Fibroblast of lung (primary cell): ENCODE measurements at regions not wholly inside any gene's neighbourhood (a gene's known extent, or its start where the extent isn't known, plus 50 kb on each side); places are given as distances from the start of the nearest gene placed in this dataset.

ENCODE experiments used
- EZH2 ChIP-seq: IDR thresholded peaks from 2 replicates; pipeline ENCODE4 v1.5.1; 2012; ENCODE audit warnings: low read length, control low read depth, mild to moderate bottlenecking; ENCODE audit errors: missing control alignments
- TF ChIP-seq, protein P1 (sequence below), 2 donors: IDR thresholded peaks in 1 of 2; conservative IDR thresholded peaks in 1 of 2; 1 replicate in 1 of 2; 2 replicates in 1 of 2; pipeline ENCODE4 v1.5.1; 2011 to 2012; ENCODE audit warnings: low read length in 2 of 2, control low read depth in 1 of 2, inconsistent platforms in 1 of 2, low read depth in 1 of 2, mild to moderate bottlenecking in 1 of 2

DNA sequence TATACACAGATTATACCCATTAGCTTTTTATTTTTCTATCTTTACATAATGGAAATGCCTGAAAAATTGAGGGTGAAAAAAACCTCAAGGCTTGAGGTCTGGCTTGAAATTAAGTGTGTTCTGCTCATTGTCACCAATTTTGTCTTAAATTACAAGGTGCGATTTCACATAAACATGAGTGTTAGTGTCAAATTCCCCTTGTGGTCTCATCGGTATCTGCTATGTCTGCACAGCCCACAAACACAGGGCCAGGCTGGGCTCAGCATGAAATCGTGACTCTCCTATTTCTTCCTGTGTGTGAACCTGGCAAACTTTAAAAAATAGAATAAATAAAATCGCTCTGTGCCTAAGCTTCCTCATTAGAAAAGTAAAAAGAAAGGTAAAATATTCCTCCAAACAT is 109.1 kb downstream of the CRLF2 start:
- TF ChIP-seq, protein P1, sequence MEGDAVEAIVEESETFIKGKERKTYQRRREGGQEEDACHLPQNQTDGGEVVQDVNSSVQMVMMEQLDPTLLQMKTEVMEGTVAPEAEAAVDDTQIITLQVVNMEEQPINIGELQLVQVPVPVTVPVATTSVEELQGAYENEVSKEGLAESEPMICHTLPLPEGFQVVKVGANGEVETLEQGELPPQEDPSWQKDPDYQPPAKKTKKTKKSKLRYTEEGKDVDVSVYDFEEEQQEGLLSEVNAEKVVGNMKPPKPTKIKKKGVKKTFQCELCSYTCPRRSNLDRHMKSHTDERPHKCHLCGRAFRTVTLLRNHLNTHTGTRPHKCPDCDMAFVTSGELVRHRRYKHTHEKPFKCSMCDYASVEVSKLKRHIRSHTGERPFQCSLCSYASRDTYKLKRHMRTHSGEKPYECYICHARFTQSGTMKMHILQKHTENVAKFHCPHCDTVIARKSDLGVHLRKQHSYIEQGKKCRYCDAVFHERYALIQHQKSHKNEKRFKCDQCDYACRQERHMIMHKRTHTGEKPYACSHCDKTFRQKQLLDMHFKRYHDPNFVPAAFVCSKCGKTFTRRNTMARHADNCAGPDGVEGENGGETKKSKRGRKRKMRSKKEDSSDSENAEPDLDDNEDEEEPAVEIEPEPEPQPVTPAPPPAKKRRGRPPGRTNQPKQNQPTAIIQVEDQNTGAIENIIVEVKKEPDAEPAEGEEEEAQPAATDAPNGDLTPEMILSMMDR (conservative IDR thresholded peaks at IDR 0.05 in 1 of 2, IDR thresholded peaks at IDR 0.05 in 1 of 2; ENCODE audit: low read depth in 1 of 2, low read length in 2 of 2): no peak
- no peak for TF ChIP-seq EZH2
